ENCODE measurements at regions not wholly inside any gene's neighbourhood (a gene's known extent, or its start where the extent isn't known, plus 50 kb on each side); places are given as distances from the start of the nearest gene placed in this dataset.

DNA sequence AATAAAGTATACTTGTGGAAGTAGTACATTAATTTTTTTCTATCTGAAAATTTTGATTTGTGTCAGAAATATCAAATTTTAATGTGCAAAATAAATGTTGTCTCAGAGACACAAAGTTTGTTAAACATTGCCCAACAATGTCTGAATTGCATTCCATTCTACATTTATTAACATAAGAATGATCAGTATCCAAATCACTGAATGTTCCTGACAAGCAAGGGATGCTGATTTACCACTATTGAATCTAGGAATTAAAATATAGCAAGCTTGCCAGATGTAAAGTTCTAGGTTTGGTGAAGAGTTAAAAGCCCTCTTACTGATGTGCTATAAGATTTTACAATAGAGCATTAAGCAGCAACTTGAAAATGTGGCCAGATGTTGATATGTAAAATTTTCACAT is 489.2 kb upstream of the CTSO start:
- Histone ChIP-seq H2AFZ (replicated peaks; ENCODE audit: low read length, poor library complexity) (no peak overlapping the region), H3K9me3 (ENCODE audit: control insufficient read depth, insufficient read depth, low read length) (no peaks in the 10 kb centered on the region), H4K8ac (ENCODE audit: low read depth in 2 of 2, low read length in 2 of 2) (no peak overlapping the region), H3K4me1 (ENCODE audit: control insufficient read depth, insufficient read depth, low read length) (no peaks in the 10 kb centered on the region), H4K5ac (ENCODE audit: low read depth, low read length) (no peak overlapping the region), H3K27me3 (ENCODE audit: control insufficient read depth, insufficient read depth, low read length) (no peaks in the 10 kb centered on the region), H3K56ac (ENCODE audit: extremely low read depth, insufficient read depth, low read length) (no peak overlapping the region), H3K79me1 (ENCODE audit: low read depth in 1 of 2, low read length in 2 of 2) (no peaks in the 10 kb centered on the region), H2BK20ac (ENCODE audit: low read depth, low read length) (no peak overlapping the region), H3K36me3 (ENCODE audit: control insufficient read depth, insufficient read depth, low read length) (no peaks in the 10 kb centered on the region), H4K91ac (ENCODE audit: insufficient read depth, low read depth, low read length) (no peak overlapping the region), H3K4me2 (ENCODE audit: low read depth, low read length) (no peak overlapping the region), H3K9ac (ENCODE audit: low read depth, low read length) (no peak overlapping the region), H3K23ac (ENCODE audit: low read depth, low read length) (no peak overlapping the region), H3K27ac (ENCODE audit: insufficient read depth, low read length) (no peak overlapping the region), H2BK5ac (ENCODE audit: low read depth, low read length, poor library complexity, severe bottlenecking) (no peak overlapping the region), H3K4ac (ENCODE audit: low read depth, low read length) (no peak overlapping the region), H3K14ac (replicated peaks; ENCODE audit: low read depth, low read length) (no peak overlapping the region), H3K18ac (ENCODE audit: low read depth, low read length) (no peak overlapping the region), H2BK15ac (ENCODE audit: low read depth, low read length) (no peak overlapping the region), H3K4me3 (ENCODE audit: insufficient read depth, low read depth, low read length) (no peak overlapping the region), H2BK120ac (ENCODE audit: low read depth, low read length) (no peak overlapping the region), H2AK9ac (replicated peaks; ENCODE audit: low read depth, low read length, poor library complexity) (no peak overlapping the region), H3K9me1 (ENCODE audit: insufficient read depth, low read length) (no peaks in the 10 kb centered on the region), H4K20me1 (ENCODE audit: insufficient read depth, low read length) (no peaks in the 10 kb centered on the region), H2AK5ac (ENCODE audit: low read depth, low read length) (no peak overlapping the region)
- intact Hi-C loops (cut with micrococcal nuclease), result no loop called here
- in situ Hi-C loops (cut with MboI; ENCODE audit: low sequenced_read_pairs), result no loop called here
- CTCF ChIA-PET, result no interaction called here
- BruUV-seq (replicated peaks), result no TSS peak
- dilution Hi-C loops (cut with HindIII; ENCODE audit: low sequenced_read_pairs, unreplicated experiment), result no loop called here
- TF ChIP-seq, protein P1, sequence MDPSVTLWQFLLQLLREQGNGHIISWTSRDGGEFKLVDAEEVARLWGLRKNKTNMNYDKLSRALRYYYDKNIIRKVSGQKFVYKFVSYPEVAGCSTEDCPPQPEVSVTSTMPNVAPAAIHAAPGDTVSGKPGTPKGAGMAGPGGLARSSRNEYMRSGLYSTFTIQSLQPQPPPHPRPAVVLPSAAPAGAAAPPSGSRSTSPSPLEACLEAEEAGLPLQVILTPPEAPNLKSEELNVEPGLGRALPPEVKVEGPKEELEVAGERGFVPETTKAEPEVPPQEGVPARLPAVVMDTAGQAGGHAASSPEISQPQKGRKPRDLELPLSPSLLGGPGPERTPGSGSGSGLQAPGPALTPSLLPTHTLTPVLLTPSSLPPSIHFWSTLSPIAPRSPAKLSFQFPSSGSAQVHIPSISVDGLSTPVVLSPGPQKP (IDR thresholded peaks at IDR 0.05; ENCODE audit: borderline replicate concordance, low read depth, low read length), result no peak
- TF ChIP-seq MAFK (IDR thresholded peaks at IDR 0.05; ENCODE audit: low read depth, low read length), result no peak
- no peak for TF ChIP-seq MXI1 (IDR thresholded peaks at IDR 0.05; ENCODE audit: borderline replicate concordance, low read depth, low read length)
- no peak for TF ChIP-seq NFE2L2 (IDR thresholded peaks at IDR 0.05; ENCODE audit: low read depth, low read length)
- TF ChIP-seq CHD1 (IDR thresholded peaks at IDR 0.05; ENCODE audit: low read depth, low read length), result no peak
- TF ChIP-seq CEBPB (IDR thresholded peaks at IDR 0.05; ENCODE audit: low read depth, low read length), result no peak
- no peak for TF ChIP-seq SMC3 (IDR thresholded peaks at IDR 0.05; ENCODE audit: low read depth, low read length)
- TF ChIP-seq RAD21 (IDR thresholded peaks at IDR 0.05; ENCODE audit: low read length), result no peak
- no peak for TF ChIP-seq BHLHE40 (IDR thresholded peaks at IDR 0.05; ENCODE audit: low read depth, low read length)
- TF ChIP-seq RFX5 (IDR thresholded peaks at IDR 0.05; ENCODE audit: low read depth, low read length), result no peak
- TF ChIP-seq FOS (IDR thresholded peaks at IDR 0.05; ENCODE audit: low read depth, low read length), result no peak
- no peak for TF ChIP-seq POLR2A (IDR thresholded peaks at IDR 0.05; ENCODE audit: low read depth, low read length)
- no peak for TF ChIP-seq MAZ (IDR thresholded peaks at IDR 0.05; ENCODE audit: borderline replicate concordance, low read depth, low read length)
- TF ChIP-seq RCOR1 (IDR thresholded peaks at IDR 0.05; ENCODE audit: insufficient replicate concordance, low read length), result no peak
- TF ChIP-seq, protein P2, sequence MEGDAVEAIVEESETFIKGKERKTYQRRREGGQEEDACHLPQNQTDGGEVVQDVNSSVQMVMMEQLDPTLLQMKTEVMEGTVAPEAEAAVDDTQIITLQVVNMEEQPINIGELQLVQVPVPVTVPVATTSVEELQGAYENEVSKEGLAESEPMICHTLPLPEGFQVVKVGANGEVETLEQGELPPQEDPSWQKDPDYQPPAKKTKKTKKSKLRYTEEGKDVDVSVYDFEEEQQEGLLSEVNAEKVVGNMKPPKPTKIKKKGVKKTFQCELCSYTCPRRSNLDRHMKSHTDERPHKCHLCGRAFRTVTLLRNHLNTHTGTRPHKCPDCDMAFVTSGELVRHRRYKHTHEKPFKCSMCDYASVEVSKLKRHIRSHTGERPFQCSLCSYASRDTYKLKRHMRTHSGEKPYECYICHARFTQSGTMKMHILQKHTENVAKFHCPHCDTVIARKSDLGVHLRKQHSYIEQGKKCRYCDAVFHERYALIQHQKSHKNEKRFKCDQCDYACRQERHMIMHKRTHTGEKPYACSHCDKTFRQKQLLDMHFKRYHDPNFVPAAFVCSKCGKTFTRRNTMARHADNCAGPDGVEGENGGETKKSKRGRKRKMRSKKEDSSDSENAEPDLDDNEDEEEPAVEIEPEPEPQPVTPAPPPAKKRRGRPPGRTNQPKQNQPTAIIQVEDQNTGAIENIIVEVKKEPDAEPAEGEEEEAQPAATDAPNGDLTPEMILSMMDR (conservative IDR thresholded peaks at IDR 0.05; ENCODE audit: low read depth, low read length), result no peak
- TF ChIP-seq, protein P3, sequence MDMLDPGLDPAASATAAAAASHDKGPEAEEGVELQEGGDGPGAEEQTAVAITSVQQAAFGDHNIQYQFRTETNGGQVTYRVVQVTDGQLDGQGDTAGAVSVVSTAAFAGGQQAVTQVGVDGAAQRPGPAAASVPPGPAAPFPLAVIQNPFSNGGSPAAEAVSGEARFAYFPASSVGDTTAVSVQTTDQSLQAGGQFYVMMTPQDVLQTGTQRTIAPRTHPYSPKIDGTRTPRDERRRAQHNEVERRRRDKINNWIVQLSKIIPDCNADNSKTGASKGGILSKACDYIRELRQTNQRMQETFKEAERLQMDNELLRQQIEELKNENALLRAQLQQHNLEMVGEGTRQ (IDR thresholded peaks at IDR 0.05; ENCODE audit: low read depth, low read length), result no peak
- POLR2A ChIA-PET (ENCODE audit: unreplicated experiment), result no interaction called here
- DNase-seq (no peak), ATAC-seq (ENCODE audit: low read depth) (no peak)
